ENCODE measurements at regions not wholly inside any gene's neighbourhood (a gene's known extent, or its start where the extent isn't known, plus 50 kb on each side); places are given as distances from the start of the nearest gene placed in this dataset.

DNA sequence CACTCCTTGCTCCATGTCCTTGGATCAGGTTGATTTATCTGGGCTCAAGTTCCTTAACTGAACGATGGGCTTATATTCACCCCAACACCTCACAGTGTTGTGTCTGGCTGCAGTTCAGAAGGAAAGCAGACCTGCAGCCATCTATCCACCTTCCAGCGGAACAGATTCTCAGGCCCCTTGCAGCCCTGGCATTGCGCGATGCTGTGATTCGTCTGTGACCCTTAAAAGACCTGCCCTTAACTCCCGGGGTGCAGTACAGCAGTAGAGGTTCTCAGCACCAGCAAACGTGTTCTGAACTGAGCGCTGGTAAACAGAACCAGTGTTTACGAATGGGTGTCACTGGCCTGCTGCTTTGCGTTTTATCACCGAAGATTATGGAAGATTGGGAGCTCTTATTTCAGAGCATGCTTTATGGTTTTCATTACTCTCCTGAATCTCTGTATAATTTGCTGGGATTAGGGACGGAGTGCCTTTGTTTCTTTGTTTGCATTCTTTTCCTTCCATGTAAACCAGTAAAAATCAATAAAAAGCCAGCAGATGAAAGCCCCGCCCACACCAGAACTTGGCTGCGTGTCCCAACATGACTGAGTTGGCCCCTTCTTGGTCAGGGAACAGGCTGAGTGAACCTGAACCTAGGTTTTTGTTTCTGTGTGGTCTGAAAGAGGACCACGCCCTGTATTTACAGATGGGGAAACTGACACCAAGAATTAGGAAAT, 286.7 kb upstream of the CRY1 start:
- no peak overlapping the region for H3K4me3 ChIP-seq (ENCODE audit: insufficient read depth, low read length)

DNA sequence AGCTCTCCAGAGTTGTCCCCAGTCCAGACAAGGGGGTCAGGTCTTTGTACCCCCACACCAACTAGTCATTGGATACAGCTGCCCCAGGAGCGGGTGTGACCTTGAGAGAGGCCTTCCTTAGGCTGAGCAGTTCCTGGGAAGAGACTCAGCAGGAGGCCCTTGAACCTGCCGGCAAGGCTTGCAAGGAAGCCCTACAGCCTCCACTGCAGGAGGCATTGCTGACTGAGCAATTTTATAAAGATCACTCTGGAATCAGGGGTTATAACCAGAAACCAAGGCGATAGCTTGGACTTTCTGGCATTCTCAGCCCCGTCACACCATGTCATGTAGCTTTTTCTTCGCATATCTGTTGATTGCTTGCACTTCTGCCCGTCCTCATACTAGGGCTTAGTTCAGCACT, 291.3 kb upstream of the CRY1 start:
- Histone ChIP-seq H3K4me3 (ENCODE audit: insufficient read depth, low read length) (no peak overlapping the region), H3K4me2 (ENCODE audit: insufficient read depth, low read length) (no peak overlapping the region), H3K79me2 (ENCODE audit: insufficient read depth, low read length) (no peaks in the 10 kb centered on the region), H3K9me3 (ENCODE audit: low read depth, low read length) (no peaks in the 10 kb centered on the region), H3K27me3 (ENCODE audit: insufficient read depth, low read length) (no peaks in the 10 kb centered on the region), H3K4me1 (ENCODE audit: insufficient read depth, low read length) (peaks cover 7% of the 10 kb centered on the region), H2AFZ (ENCODE audit: low read length) (no peak overlapping the region), H3K27ac (ENCODE audit: low read depth, low read length) (no peak overlapping the region), H4K20me1 (ENCODE audit: insufficient read depth, low read length) (no peaks in the 10 kb centered on the region), H3K36me3 (ENCODE audit: insufficient read depth, low read length) (no peaks in the 10 kb centered on the region)
- TF ChIP-seq, protein P1, sequence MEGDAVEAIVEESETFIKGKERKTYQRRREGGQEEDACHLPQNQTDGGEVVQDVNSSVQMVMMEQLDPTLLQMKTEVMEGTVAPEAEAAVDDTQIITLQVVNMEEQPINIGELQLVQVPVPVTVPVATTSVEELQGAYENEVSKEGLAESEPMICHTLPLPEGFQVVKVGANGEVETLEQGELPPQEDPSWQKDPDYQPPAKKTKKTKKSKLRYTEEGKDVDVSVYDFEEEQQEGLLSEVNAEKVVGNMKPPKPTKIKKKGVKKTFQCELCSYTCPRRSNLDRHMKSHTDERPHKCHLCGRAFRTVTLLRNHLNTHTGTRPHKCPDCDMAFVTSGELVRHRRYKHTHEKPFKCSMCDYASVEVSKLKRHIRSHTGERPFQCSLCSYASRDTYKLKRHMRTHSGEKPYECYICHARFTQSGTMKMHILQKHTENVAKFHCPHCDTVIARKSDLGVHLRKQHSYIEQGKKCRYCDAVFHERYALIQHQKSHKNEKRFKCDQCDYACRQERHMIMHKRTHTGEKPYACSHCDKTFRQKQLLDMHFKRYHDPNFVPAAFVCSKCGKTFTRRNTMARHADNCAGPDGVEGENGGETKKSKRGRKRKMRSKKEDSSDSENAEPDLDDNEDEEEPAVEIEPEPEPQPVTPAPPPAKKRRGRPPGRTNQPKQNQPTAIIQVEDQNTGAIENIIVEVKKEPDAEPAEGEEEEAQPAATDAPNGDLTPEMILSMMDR (IDR thresholded peaks at IDR 0.05; ENCODE audit: extremely low read depth, low read depth, low read length) = no peak
- DNase-seq (ENCODE audit: insufficient read length, low spot score, missing footprints) = no peak

More for the DNA sequence above, 286.7 kb upstream of the CRY1 start:
- TF ChIP-seq, protein P1 (IDR thresholded peaks at IDR 0.05; ENCODE audit: extremely low read depth, low read depth, low read length) = no peak
- H3K27me3 ChIP-seq (ENCODE audit: insufficient read depth, low read length) = no peaks in the 10 kb centered on the region
- no peaks in the 10 kb centered on the region for H3K9me3 ChIP-seq (ENCODE audit: low read depth, low read length)
- no peaks in the 10 kb centered on the region for H4K20me1 ChIP-seq (ENCODE audit: insufficient read depth, low read length)
- H3K27ac ChIP-seq (ENCODE audit: low read depth, low read length) = no peak overlapping the region
- H3K4me1 ChIP-seq (ENCODE audit: insufficient read depth, low read length) = peaks cover 19% of the 10 kb centered on the region
- DNase-seq (ENCODE audit: insufficient read length, low spot score, missing footprints) = no peak
- H2AFZ ChIP-seq (ENCODE audit: low read length) = no peak overlapping the region
- no peaks in the 10 kb centered on the region for H3K36me3 ChIP-seq (ENCODE audit: insufficient read depth, low read length)
- no peaks in the 10 kb centered on the region for H3K79me2 ChIP-seq (ENCODE audit: insufficient read depth, low read length)
- H3K4me2 ChIP-seq (ENCODE audit: insufficient read depth, low read length) = peak overlapping the region; percentile 36

DNA sequence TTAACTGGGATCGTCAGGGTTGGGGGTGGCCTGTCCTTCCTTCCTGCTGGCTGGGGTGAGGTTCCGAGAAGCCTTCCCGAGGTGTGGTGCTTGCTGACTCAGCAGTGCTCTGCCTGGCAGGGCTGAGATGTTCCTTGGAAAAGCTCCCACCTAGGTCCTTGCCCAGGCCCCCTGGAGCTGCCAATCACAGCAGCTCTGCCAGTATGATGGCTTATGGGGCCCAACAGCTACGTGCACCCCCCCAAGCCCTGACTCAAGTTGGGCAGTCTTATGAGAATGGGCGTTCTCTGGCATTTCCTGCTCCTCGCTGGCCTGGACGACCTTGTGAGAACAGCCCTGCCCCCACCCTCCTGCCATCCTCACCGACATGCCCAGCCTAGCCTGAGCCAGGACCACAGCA, 292.2 kb upstream of the CRY1 start:
- Histone ChIP-seq H3K79me2 (ENCODE audit: insufficient read depth, low read length) (no peaks in the 10 kb centered on the region), H2AFZ (ENCODE audit: low read length) (no peak overlapping the region), H4K20me1 (ENCODE audit: insufficient read depth, low read length) (no peaks in the 10 kb centered on the region), H3K27me3 (ENCODE audit: insufficient read depth, low read length) (no peaks in the 10 kb centered on the region), H3K9me3 (ENCODE audit: low read depth, low read length) (no peaks in the 10 kb centered on the region), H3K4me3 (ENCODE audit: insufficient read depth, low read length) (no peak overlapping the region), H3K4me1 (ENCODE audit: insufficient read depth, low read length) (peaks cover under 1% of the 10 kb centered on the region), H3K27ac (ENCODE audit: low read depth, low read length) (no peak overlapping the region), H3K4me2 (ENCODE audit: insufficient read depth, low read length) (no peak overlapping the region), H3K36me3 (ENCODE audit: insufficient read depth, low read length) (no peaks in the 10 kb centered on the region)
- DNase-seq (ENCODE audit: insufficient read length, low spot score, missing footprints) = no peak
- TF ChIP-seq, protein P1 (IDR thresholded peaks at IDR 0.05; ENCODE audit: extremely low read depth, low read depth, low read length) = no peak

DNA sequence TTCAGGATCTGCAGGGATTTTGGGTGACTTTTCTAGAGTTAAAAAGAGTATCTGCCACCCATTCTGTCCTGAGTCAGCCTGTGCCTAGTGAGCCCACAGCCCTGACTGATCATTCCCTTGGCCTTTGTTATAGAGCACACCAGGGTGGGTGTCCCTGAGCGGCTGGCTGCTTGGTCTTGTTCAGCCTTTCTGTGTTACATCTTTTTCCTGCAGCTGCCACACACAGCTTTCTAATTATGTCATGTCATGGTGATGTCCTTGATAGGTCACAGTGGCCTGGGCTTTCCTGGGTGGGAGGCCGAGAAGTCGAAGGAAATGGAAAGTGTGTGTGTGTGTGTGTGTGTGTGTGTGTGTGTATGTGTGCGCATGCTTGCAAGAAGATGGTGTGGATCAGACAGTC, 293.2 kb upstream of the CRY1 start:
- Histone ChIP-seq H3K4me3 (ENCODE audit: insufficient read depth, low read length) (no peak overlapping the region), H3K27me3 (ENCODE audit: insufficient read depth, low read length) (no peaks in the 10 kb centered on the region), H3K36me3 (ENCODE audit: insufficient read depth, low read length) (no peaks in the 10 kb centered on the region), H3K9me3 (ENCODE audit: low read depth, low read length) (no peaks in the 10 kb centered on the region), H3K79me2 (ENCODE audit: insufficient read depth, low read length) (no peaks in the 10 kb centered on the region), H3K4me2 (ENCODE audit: insufficient read depth, low read length) (no peak overlapping the region), H3K27ac (ENCODE audit: low read depth, low read length) (no peak overlapping the region), H3K4me1 (ENCODE audit: insufficient read depth, low read length) (no peaks in the 10 kb centered on the region), H4K20me1 (ENCODE audit: insufficient read depth, low read length) (no peaks in the 10 kb centered on the region), H2AFZ (ENCODE audit: low read length) (no peak overlapping the region)
- no peak for DNase-seq (ENCODE audit: insufficient read length, low spot score, missing footprints)
- TF ChIP-seq, protein P1 (IDR thresholded peaks at IDR 0.05; ENCODE audit: extremely low read depth, low read depth, low read length) = no peak
